ENCODE measurements at regions not wholly inside any gene's neighbourhood (a gene's known extent, or its start where the extent isn't known, plus 50 kb on each side); places are given as distances from the start of the nearest gene placed in this dataset.
"Not testable (repeated sequence)": the region's sequence is repeated elsewhere in the genome, so short reads cannot be mapped to it uniquely, and the experiment has no call there.

- Histone ChIP-seq H3K4me1 (ENCODE audit: control insufficient read depth in 3 of 3, insufficient read depth in 3 of 3, low read length in 3 of 3) (no peaks in the 10 kb centered on the region), H3K9ac (ENCODE audit: low read depth in 1 of 3, low read length in 3 of 3) (no peak overlapping the region), H3K27ac (ENCODE audit: low read depth, low read length) (no peak overlapping the region), H3K27me3 (ENCODE audit: control insufficient read depth in 3 of 3, insufficient read depth in 3 of 3, low read length in 3 of 3) (peaks cover 0 to 4% (median 0%) of the 10 kb centered on the region in 3 donors), H3K36me3 (ENCODE audit: control insufficient read depth in 3 of 3, insufficient read depth in 3 of 3, low read length in 3 of 3) (no peaks in the 10 kb centered on the region), H3K4me3 (ENCODE audit: low read length in 3 of 3) (no peak overlapping the region), H3K9me3 (ENCODE audit: control insufficient read depth in 3 of 3, low read length in 3 of 3) (no peaks in the 10 kb centered on the region)
Measured at GRCh38 chr12:3381059-3382047, 109.7 kb upstream of the PRMT8 start.

- no peaks in the 10 kb centered on the region for H3K36me3 ChIP-seq (ENCODE audit: control insufficient read depth in 3 of 3, insufficient read depth in 3 of 3, low read length in 3 of 3)
- H3K9ac ChIP-seq (ENCODE audit: low read depth in 1 of 3, low read length in 3 of 3) = no peak overlapping the region
- no peaks in the 10 kb centered on the region for H3K4me1 ChIP-seq (ENCODE audit: control insufficient read depth in 3 of 3, insufficient read depth in 3 of 3, low read length in 3 of 3)
- no peaks in the 10 kb centered on the region for H3K9me3 ChIP-seq (ENCODE audit: control insufficient read depth in 3 of 3, low read length in 3 of 3)
- no peak overlapping the region for H3K27ac ChIP-seq (ENCODE audit: low read depth, low read length)
- peaks cover 0 to 21% (median 7%) of the 10 kb centered on the region in 3 donors for H3K27me3 ChIP-seq (ENCODE audit: control insufficient read depth in 3 of 3, insufficient read depth in 3 of 3, low read length in 3 of 3)
- no peak overlapping the region for H3K4me3 ChIP-seq (ENCODE audit: low read length in 3 of 3)
Measured at GRCh38 chr12:3389986-3390385, 101.0 kb upstream of the PRMT8 start.

GRCh38 chr12:3397596-3397995, 93.4 kb upstream of the PRMT8 start:
- not testable (repeated sequence) for H3K4me1 ChIP-seq (ENCODE audit: control insufficient read depth in 3 of 3, insufficient read depth in 3 of 3, low read length in 3 of 3); H3K4me3 ChIP-seq (ENCODE audit: low read length in 3 of 3); H3K36me3 ChIP-seq (ENCODE audit: control insufficient read depth in 3 of 3, insufficient read depth in 3 of 3, low read length in 3 of 3); H3K9ac ChIP-seq (ENCODE audit: low read depth in 1 of 3, low read length in 3 of 3); H3K9me3 ChIP-seq (ENCODE audit: control insufficient read depth in 3 of 3, low read length in 3 of 3); H3K27ac ChIP-seq (ENCODE audit: low read depth, low read length)
- H3K27me3 ChIP-seq (ENCODE audit: control insufficient read depth in 3 of 3, insufficient read depth in 3 of 3, low read length in 3 of 3) = peaks cover 11 to 16% (median 13%) of the 10 kb centered on the region in 3 donors

GRCh38 chr12:3398196-3398789, 92.7 kb upstream of the PRMT8 start:
- H3K27ac ChIP-seq (ENCODE audit: low read depth, low read length) = no peak overlapping the region
- H3K9me3 ChIP-seq (ENCODE audit: control insufficient read depth in 3 of 3, low read length in 3 of 3) = no peaks in the 10 kb centered on the region
- H3K4me3 ChIP-seq (ENCODE audit: low read length in 3 of 3) = no peak overlapping the region
- H3K9ac ChIP-seq (ENCODE audit: low read depth in 1 of 3, low read length in 3 of 3) = no peak overlapping the region
- peaks cover 11 to 16% (median 13%) of the 10 kb centered on the region in 3 donors for H3K27me3 ChIP-seq (ENCODE audit: control insufficient read depth in 3 of 3, insufficient read depth in 3 of 3, low read length in 3 of 3)
- no peaks in the 10 kb centered on the region for H3K4me1 ChIP-seq (ENCODE audit: control insufficient read depth in 3 of 3, insufficient read depth in 3 of 3, low read length in 3 of 3)
- H3K36me3 ChIP-seq (ENCODE audit: control insufficient read depth in 3 of 3, insufficient read depth in 3 of 3, low read length in 3 of 3) = no peaks in the 10 kb centered on the region

- Histone ChIP-seq H3K4me1 (ENCODE audit: control insufficient read depth in 3 of 3, insufficient read depth in 3 of 3, low read length in 3 of 3) (no peaks in the 10 kb centered on the region), H3K4me3 (ENCODE audit: low read length in 3 of 3) (peak overlapping the region in 1 of 3 donors; percentile 27), H3K9me3 (ENCODE audit: control insufficient read depth in 3 of 3, low read length in 3 of 3) (peaks cover 9 to 21% (median 11%) of the 10 kb centered on the region in 3 donors), H3K36me3 (ENCODE audit: control insufficient read depth in 3 of 3, insufficient read depth in 3 of 3, low read length in 3 of 3) (no peaks in the 10 kb centered on the region), H3K9ac (ENCODE audit: low read depth in 1 of 3, low read length in 3 of 3) (no peak overlapping the region), H3K27ac (ENCODE audit: low read depth, low read length) (no peak overlapping the region), H3K27me3 (ENCODE audit: control insufficient read depth in 3 of 3, insufficient read depth in 3 of 3, low read length in 3 of 3) (no peaks in the 10 kb centered on the region)
Measured at GRCh38 chr12:3405821-3406220, 85.2 kb upstream of the PRMT8 start.

- Histone ChIP-seq H3K36me3 (ENCODE audit: control insufficient read depth in 3 of 3, insufficient read depth in 3 of 3, low read length in 3 of 3) (no peaks in the 10 kb centered on the region), H3K9ac (ENCODE audit: low read depth in 1 of 3, low read length in 3 of 3) (no peak overlapping the region), H3K27me3 (ENCODE audit: control insufficient read depth in 3 of 3, insufficient read depth in 3 of 3, low read length in 3 of 3) (no peaks in the 10 kb centered on the region), H3K9me3 (ENCODE audit: control insufficient read depth in 3 of 3, low read length in 3 of 3) (peaks cover 9 to 21% (median 11%) of the 10 kb centered on the region in 3 donors), H3K4me1 (ENCODE audit: control insufficient read depth in 3 of 3, insufficient read depth in 3 of 3, low read length in 3 of 3) (no peaks in the 10 kb centered on the region), H3K4me3 (ENCODE audit: low read length in 3 of 3) (no peak overlapping the region), H3K27ac (ENCODE audit: low read depth, low read length) (no peak overlapping the region)
Measured at GRCh38 chr12:3407723-3408122, 83.3 kb upstream of the PRMT8 start.

GRCh38 chr12:3409662-3410061, 81.3 kb upstream of the PRMT8 start:
- Histone ChIP-seq H3K36me3 (ENCODE audit: control insufficient read depth in 3 of 3, insufficient read depth in 3 of 3, low read length in 3 of 3) (no peaks in the 10 kb centered on the region), H3K27ac (ENCODE audit: low read depth, low read length) (no peak overlapping the region), H3K9me3 (ENCODE audit: control insufficient read depth in 3 of 3, low read length in 3 of 3) (peaks cover 9 to 21% (median 11%) of the 10 kb centered on the region in 3 donors)

GRCh38 chr12:3416159-3416558, 74.8 kb upstream of the PRMT8 start:
- Histone ChIP-seq H3K9ac (ENCODE audit: low read depth in 1 of 3, low read length in 3 of 3) (no peak overlapping the region), H3K4me3 (ENCODE audit: low read length in 3 of 3) (no peak overlapping the region), H3K4me1 (ENCODE audit: control insufficient read depth in 3 of 3, insufficient read depth in 3 of 3, low read length in 3 of 3) (no peaks in the 10 kb centered on the region), H3K27me3 (ENCODE audit: control insufficient read depth in 3 of 3, insufficient read depth in 3 of 3, low read length in 3 of 3) (peaks cover 2 to 22% (median 15%) of the 10 kb centered on the region in 3 donors), H3K27ac (ENCODE audit: low read depth, low read length) (no peak overlapping the region), H3K36me3 (ENCODE audit: control insufficient read depth in 3 of 3, insufficient read depth in 3 of 3, low read length in 3 of 3) (no peaks in the 10 kb centered on the region), H3K9me3 (ENCODE audit: control insufficient read depth in 3 of 3, low read length in 3 of 3) (no peaks in the 10 kb centered on the region)

More at GRCh38 chr12:3409662-3410061, 81.3 kb upstream of the PRMT8 start:
- Histone ChIP-seq H3K27me3 (ENCODE audit: control insufficient read depth in 3 of 3, insufficient read depth in 3 of 3, low read length in 3 of 3) (peaks cover 0 to 2% (median 0%) of the 10 kb centered on the region in 3 donors), H3K4me1 (ENCODE audit: control insufficient read depth in 3 of 3, insufficient read depth in 3 of 3, low read length in 3 of 3) (no peaks in the 10 kb centered on the region), H3K4me3 (ENCODE audit: low read length in 3 of 3) (no peak overlapping the region), H3K9ac (ENCODE audit: low read depth in 1 of 3, low read length in 3 of 3) (no peak overlapping the region)

GRCh38 chr12:3416670-3417069, 74.3 kb upstream of the PRMT8 start:
- no peaks in the 10 kb centered on the region for H3K4me1 ChIP-seq (ENCODE audit: control insufficient read depth in 3 of 3, insufficient read depth in 3 of 3, low read length in 3 of 3)
- no peak overlapping the region for H3K9ac ChIP-seq (ENCODE audit: low read depth in 1 of 3, low read length in 3 of 3)
- no peak overlapping the region for H3K4me3 ChIP-seq (ENCODE audit: low read length in 3 of 3)
- no peaks in the 10 kb centered on the region for H3K9me3 ChIP-seq (ENCODE audit: control insufficient read depth in 3 of 3, low read length in 3 of 3)
- H3K27me3 ChIP-seq (ENCODE audit: control insufficient read depth in 3 of 3, insufficient read depth in 3 of 3, low read length in 3 of 3) = peaks cover 7 to 28% (median 20%) of the 10 kb centered on the region in 3 donors
- no peaks in the 10 kb centered on the region for H3K36me3 ChIP-seq (ENCODE audit: control insufficient read depth in 3 of 3, insufficient read depth in 3 of 3, low read length in 3 of 3)
- no peak overlapping the region for H3K27ac ChIP-seq (ENCODE audit: low read depth, low read length)

- Histone ChIP-seq H3K27me3 (ENCODE audit: control insufficient read depth in 3 of 3, insufficient read depth in 3 of 3, low read length in 3 of 3) (peaks cover 8 to 32% (median 24%) of the 10 kb centered on the region in 3 donors), H3K36me3 (ENCODE audit: control insufficient read depth in 3 of 3, insufficient read depth in 3 of 3, low read length in 3 of 3) (no peaks in the 10 kb centered on the region), H3K4me3 (ENCODE audit: low read length in 3 of 3) (no peak overlapping the region), H3K9ac (ENCODE audit: low read depth in 1 of 3, low read length in 3 of 3) (no peak overlapping the region), H3K9me3 (ENCODE audit: control insufficient read depth in 3 of 3, low read length in 3 of 3) (no peaks in the 10 kb centered on the region), H3K27ac (ENCODE audit: low read depth, low read length) (no peak overlapping the region), H3K4me1 (ENCODE audit: control insufficient read depth in 3 of 3, insufficient read depth in 3 of 3, low read length in 3 of 3) (no peaks in the 10 kb centered on the region)
Measured at GRCh38 chr12:3417113-3417512, 73.9 kb upstream of the PRMT8 start.

Measured in skeletal muscle tissue (tissue), 3 donors.